Fibroblast of the conjunctiva (primary cell): ENCODE measurements at regions not wholly inside any gene's neighbourhood (a gene's known extent, or its start where the extent isn't known, plus 50 kb on each side); places are given as distances from the start of the nearest gene placed in this dataset.
A peak's percentile ranks its signal among the peaks of the same experiment; 100 is the strongest.

ENCODE experiments used
- DNase-seq: peaks from one replicate; pipeline ENCODE4 v3.0.0-alpha.2; 2010; ENCODE audit warnings: low read depth

- no peak for DNase-seq
These were observed 662.0 kb upstream of the CDH18 start for GRCh38 chr5:20649966-20650365.

GRCh38 chr5:20648981-20649380, 661.0 kb upstream of the CDH18 start:
- no peak for DNase-seq

GRCh38 chr5:20636686-20637085, 648.7 kb upstream of the CDH18 start:
- no peak for DNase-seq

- DNase-seq = no peak
These were observed 631.6 kb upstream of the CDH18 start for GRCh38 chr5:20619591-20619990.

GRCh38 chr5:20618340-20618739, 630.3 kb upstream of the CDH18 start:
- DNase-seq = no peak

- no peak for DNase-seq
These were observed 629.8 kb upstream of the CDH18 start for GRCh38 chr5:20617841-20618240.

- no peak for DNase-seq
These were observed 628.0 kb upstream of the CDH18 start for GRCh38 chr5:20615888-20616563.

GRCh38 chr5:20611620-20612019, 623.6 kb upstream of the CDH18 start:
- no peak for DNase-seq

- no peak for DNase-seq
These were observed 622.7 kb upstream of the CDH18 start for GRCh38 chr5:20610681-20611080.

GRCh38 chr5:20609126-20609525, 621.1 kb upstream of the CDH18 start:
- no peak for DNase-seq

GRCh38 chr5:20608567-20608966, 620.6 kb upstream of the CDH18 start:
- DNase-seq = no peak

GRCh38 chr5:20605732-20606525, 617.9 kb upstream of the CDH18 start:
- DNase-seq = no peak

- no peak for DNase-seq
These were observed 617.0 kb upstream of the CDH18 start for GRCh38 chr5:20604992-20605391.

- DNase-seq = peak; percentile 1
These were observed 613.7 kb upstream of the CDH18 start for GRCh38 chr5:20601678-20602100.

- no peak for DNase-seq
These were observed 602.4 kb upstream of the CDH18 start for GRCh38 chr5:20590356-20590755.

GRCh38 chr5:20575571-20575970, 587.6 kb upstream of the CDH18 start:
- no peak for DNase-seq

- no peak for DNase-seq
These were observed 586.6 kb upstream of the CDH18 start for GRCh38 chr5:20574576-20574975.

- DNase-seq = peak; percentile 64
These were observed 584.6 kb upstream of the CDH18 start for GRCh38 chr5:20572614-20573013.

- no peak for DNase-seq
These were observed 582.5 kb upstream of the CDH18 start for GRCh38 chr5:20570486-20570885.

- DNase-seq = no peak
These were observed 574.5 kb upstream of the CDH18 start for GRCh38 chr5:20562544-20562943.

GRCh38 chr5:20559845-20560244, 571.8 kb upstream of the CDH18 start:
- no peak for DNase-seq

GRCh38 chr5:20556115-20556763, 568.2 kb upstream of the CDH18 start:
- DNase-seq = no peak

GRCh38 chr5:20555034-20555433, 567.0 kb upstream of the CDH18 start:
- no peak for DNase-seq
